Renal cortex interstitium (tissue), 11 donors: ENCODE measurements at regions not wholly inside any gene's neighbourhood (a gene's known extent, or its start where the extent isn't known, plus 50 kb on each side); places are given as distances from the start of the nearest gene placed in this dataset.
A peak's percentile ranks its signal among the peaks of the same experiment; 100 is the strongest.

Source experiments
- DNase-seq, 11 donors: peaks; one replicate each; pipeline ENCODE4 v3.0.0-alpha.2; 2013; ENCODE audit warnings: low read depth in 9 of 11, low spot score in 4 of 11; ENCODE audit errors: extremely low read depth in 1 of 11

- no peak for DNase-seq
These were observed 78.4 kb upstream of the MED9 start for GRCh38 chr17:17398188-17398942.

- DNase-seq = no peak
These were observed 77.6 kb upstream of the MED9 start for GRCh38 chr17:17398943-17399926.

- no peak for DNase-seq
These were observed 76.7 kb upstream of the MED9 start for GRCh38 chr17:17400070-17400469.

- DNase-seq = no peak
These were observed 76.1 kb upstream of the MED9 start for GRCh38 chr17:17400566-17401184.

- DNase-seq = no peak
These were observed 75.5 kb upstream of the MED9 start for GRCh38 chr17:17401271-17401781.

- no peak for DNase-seq
These were observed 74.2 kb upstream of the MED9 start for GRCh38 chr17:17402558-17402957.

GRCh38 chr17:17403065-17403464 is 73.7 kb upstream of the MED9 start:
- DNase-seq = no peak

GRCh38 chr17:17403899-17404576 is 72.8 kb upstream of the MED9 start:
- DNase-seq = peak in 1 of 11 donors; percentile 15

GRCh38 chr17:17405673-17406072 is 71.1 kb upstream of the MED9 start:
- DNase-seq = no peak

- no peak for DNase-seq
These were observed 70.6 kb upstream of the MED9 start for GRCh38 chr17:17406225-17406624.

- no peak for DNase-seq
These were observed 68.5 kb upstream of the MED9 start for GRCh38 chr17:17408236-17408794.

GRCh38 chr17:17410357-17410756 is 66.4 kb upstream of the MED9 start:
- DNase-seq = no peak

GRCh38 chr17:17411692-17412091 is 65.1 kb upstream of the MED9 start:
- no peak for DNase-seq

- DNase-seq = no peak
These were observed 64.5 kb upstream of the MED9 start for GRCh38 chr17:17412326-17412725.

GRCh38 chr17:17413215-17413792 is 63.5 kb upstream of the MED9 start:
- DNase-seq = no peak

- no peak for DNase-seq
These were observed 63.0 kb upstream of the MED9 start for GRCh38 chr17:17413821-17414220.

GRCh38 chr17:17414341-17414805 is 62.4 kb upstream of the MED9 start:
- DNase-seq = no peak

GRCh38 chr17:17415006-17415405 is 61.8 kb upstream of the MED9 start:
- DNase-seq = no peak
